Esophagus muscularis mucosa (tissue), 4 donors: ENCODE measurements at regions not wholly inside any gene's neighbourhood (a gene's known extent, or its start where the extent isn't known, plus 50 kb on each side); places are given as distances from the start of the nearest gene placed in this dataset.

ENCODE experiments used
- DNase-seq: peaks from one replicate; pipeline ENCODE4 v3.0.0-alpha.2; 2017; ENCODE audit errors: extremely low spot score
- H3K27ac ChIP-seq, 4 donors: fragments of 200-600 bp; sonication (generic); replicated peaks in 1 of 4; 1 replicate in 3 of 4; 2 replicates in 1 of 4; pipeline ENCODE4 v1.5.1; 2016 to 2019; ENCODE audit warnings: mild to moderate bottlenecking in 1 of 4
- H3K27me3 ChIP-seq, 4 donors: fragments of 200-600 bp; sonication (generic); one replicate each; pipeline versions ENCODE4 v1.5.1 to v1.6.0; 2016 to 2019
- H3K36me3 ChIP-seq, 4 donors: fragments of 200-600 bp; sonication (generic); one replicate each; pipeline ENCODE4 v1.5.1; 2016 to 2019
- H3K4me1 ChIP-seq, 4 donors: fragments of 200-600 bp; sonication (generic); one replicate each; pipeline ENCODE4 v1.5.1; 2016 to 2019
- H3K4me3 ChIP-seq, 4 donors: fragments of 200-600 bp; sonication (generic); 1 replicate in 2 of 4; 2 replicates in 2 of 4; pipeline ENCODE4 v1.5.1; 2016 to 2019; ENCODE audit warnings: mild to moderate bottlenecking in 4 of 4, moderate library complexity in 1 of 4
- H3K9me3 ChIP-seq, 4 donors: fragments of 200-600 bp; sonication (generic); 1 replicate in 3 of 4; 2 replicates in 1 of 4; pipeline ENCODE4 v1.5.1; 2016 to 2019
- EP300 ChIP-seq: sonication (generic); formaldehyde crosslinking; IDR thresholded peaks from one replicate; pipeline ENCODE4 v1.6.1; 2017; ENCODE audit warnings: antibody characterized with exemption
- POLR2A ChIP-seq: fragments of 450-650 bp; IDR thresholded peaks from one replicate; pipeline ENCODE4 v1.6.1; 2017; ENCODE audit warnings: antibody characterized with exemption, moderate library complexity, mild to moderate bottlenecking, low read depth
- POLR2AphosphoS5 ChIP-seq, 2 donors: sonication (generic); formaldehyde crosslinking; IDR thresholded peaks; one replicate each; pipeline ENCODE4 v1.6.1; 2017; ENCODE audit warnings: antibody characterized with exemption in 2 of 2
- WGBS: methylation state at CpG from one replicate; pipeline ENCODE4 v1.1.5; 2018; 5-methylcytosine and 5-hydroxymethylcytosine counted together
- intact Hi-C: fragments of 100-400 bp; cut with DNase I; formaldehyde crosslinking; loops from one replicate; pipeline ENCODE4 v1.15.1; 2023
- TF ChIP-seq, protein P1 (sequence below), 3 experiments: fragments of 200-600 bp in 2 of 3; fragments of 450-650 bp in 1 of 3; sonication (generic) in 2 of 3; IDR thresholded peaks; one replicate each; pipeline ENCODE4 v1.5.1; 2017 to 2019; ENCODE audit warnings: antibody characterized with exemption in 3 of 3, mild to moderate bottlenecking in 2 of 3, moderate library complexity in 1 of 3

GRCh38 chr9:99385814-99386279 is 163.8 kb downstream of the SEC61B start:
- DNase-seq = no peak
- intact Hi-C loops = no loop called here
- no peaks in the 10 kb centered on the region for H3K4me1 ChIP-seq
- H3K4me3 ChIP-seq = no peak overlapping the region
- TF ChIP-seq POLR2AphosphoS5 (IDR thresholded peaks at IDR 0.05) (no peak), EP300 (no peak), POLR2A (no peak)
- TF ChIP-seq, protein P1, sequence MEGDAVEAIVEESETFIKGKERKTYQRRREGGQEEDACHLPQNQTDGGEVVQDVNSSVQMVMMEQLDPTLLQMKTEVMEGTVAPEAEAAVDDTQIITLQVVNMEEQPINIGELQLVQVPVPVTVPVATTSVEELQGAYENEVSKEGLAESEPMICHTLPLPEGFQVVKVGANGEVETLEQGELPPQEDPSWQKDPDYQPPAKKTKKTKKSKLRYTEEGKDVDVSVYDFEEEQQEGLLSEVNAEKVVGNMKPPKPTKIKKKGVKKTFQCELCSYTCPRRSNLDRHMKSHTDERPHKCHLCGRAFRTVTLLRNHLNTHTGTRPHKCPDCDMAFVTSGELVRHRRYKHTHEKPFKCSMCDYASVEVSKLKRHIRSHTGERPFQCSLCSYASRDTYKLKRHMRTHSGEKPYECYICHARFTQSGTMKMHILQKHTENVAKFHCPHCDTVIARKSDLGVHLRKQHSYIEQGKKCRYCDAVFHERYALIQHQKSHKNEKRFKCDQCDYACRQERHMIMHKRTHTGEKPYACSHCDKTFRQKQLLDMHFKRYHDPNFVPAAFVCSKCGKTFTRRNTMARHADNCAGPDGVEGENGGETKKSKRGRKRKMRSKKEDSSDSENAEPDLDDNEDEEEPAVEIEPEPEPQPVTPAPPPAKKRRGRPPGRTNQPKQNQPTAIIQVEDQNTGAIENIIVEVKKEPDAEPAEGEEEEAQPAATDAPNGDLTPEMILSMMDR (IDR thresholded peaks at IDR 0.05) = no peak
- no peak overlapping the region for H3K27ac ChIP-seq
- H3K36me3 ChIP-seq = no peaks in the 10 kb centered on the region
- 53% methylated on average over 4 of the region's 5 CpGs for WGBS
- H3K9me3 ChIP-seq = no peaks in the 10 kb centered on the region
- H3K27me3 ChIP-seq = no peaks in the 10 kb centered on the region

GRCh38 chr9:99387431-99387830 is 165.3 kb downstream of the SEC61B start:
- no peaks in the 10 kb centered on the region for H3K36me3 ChIP-seq
- peaks cover 0 to 13% (median 7%) of the 10 kb centered on the region in 4 donors for H3K4me1 ChIP-seq
- DNase-seq = no peak
- H3K9me3 ChIP-seq = no peaks in the 10 kb centered on the region
- no peak overlapping the region for H3K27ac ChIP-seq
- TF ChIP-seq POLR2A = no peak
- TF ChIP-seq EP300 = no peak
- no peak for TF ChIP-seq POLR2AphosphoS5 (IDR thresholded peaks at IDR 0.05)
- TF ChIP-seq, protein P1 (IDR thresholded peaks at IDR 0.05) = no peak
- intact Hi-C loops = no loop called here
- WGBS = 87% methylated on average over 2 of the region's 2 CpGs
- H3K4me3 ChIP-seq = no peak overlapping the region
- H3K27me3 ChIP-seq = no peaks in the 10 kb centered on the region

DNA sequence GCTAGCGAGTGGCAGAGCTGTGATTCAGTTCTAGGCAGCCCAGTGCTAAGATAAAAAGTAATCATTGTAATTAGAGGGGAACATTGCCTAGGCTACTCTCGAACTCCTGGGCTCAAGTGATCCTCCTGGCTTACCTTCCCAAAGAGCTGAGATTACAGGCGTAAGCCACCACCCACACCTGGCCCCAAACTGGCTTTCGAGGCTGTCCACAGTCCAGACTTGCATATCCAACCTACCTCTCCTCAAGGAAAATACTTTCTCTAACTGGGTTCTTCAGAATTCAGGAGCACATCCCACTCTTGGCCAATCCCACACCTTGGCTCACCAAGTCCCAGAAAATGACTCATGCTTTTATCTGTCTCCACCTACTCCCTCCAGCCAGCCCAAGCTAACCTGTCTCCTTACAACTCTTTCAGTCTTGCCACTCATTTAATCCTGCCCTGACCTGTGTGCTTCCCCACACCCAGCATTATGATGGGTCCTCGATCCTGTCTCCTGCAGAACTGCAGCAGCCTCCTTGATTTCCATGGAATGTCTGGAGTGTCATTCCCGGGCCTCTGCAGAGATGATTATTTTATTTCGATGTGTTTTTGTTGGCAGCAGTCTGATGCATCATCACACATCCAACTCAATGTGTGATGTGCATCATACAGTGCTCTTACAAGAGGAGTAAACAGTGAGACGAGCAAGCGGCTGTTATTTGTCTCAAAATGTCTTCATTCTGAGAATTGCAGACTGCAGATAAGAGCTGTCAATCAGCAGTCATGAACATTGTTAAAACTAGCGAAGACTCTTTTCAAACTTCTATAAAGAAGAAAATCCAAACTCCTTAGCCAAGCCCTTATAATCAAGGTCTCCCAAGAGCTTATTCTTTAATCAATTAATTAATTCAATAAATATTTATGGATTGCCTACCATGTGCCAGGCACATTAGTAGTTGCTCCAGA is 167.3 kb downstream of the SEC61B start:
- Histone ChIP-seq H3K9me3 (no peaks in the 10 kb centered on the region), H3K4me3 (no peak overlapping the region), H3K36me3 (no peaks in the 10 kb centered on the region), H3K27me3 (no peaks in the 10 kb centered on the region), H3K4me1 (peaks cover 0 to 18% (median 11%) of the 10 kb centered on the region in 4 donors), H3K27ac (no peak overlapping the region)
- intact Hi-C loops = no loop called here
- no peak for TF ChIP-seq POLR2AphosphoS5 (IDR thresholded peaks at IDR 0.05)
- no peak for TF ChIP-seq EP300
- TF ChIP-seq POLR2A = no peak
- TF ChIP-seq, protein P1 (IDR thresholded peaks at IDR 0.05) = no peak
- no peak for DNase-seq
- WGBS = 65% methylated on average over 10 of the region's 10 CpGs

GRCh38 chr9:99391937-99392594 is 170.0 kb downstream of the SEC61B start:
- H3K27ac ChIP-seq = peak overlapping the region in 1 of 4 donors; percentile 30
- peaks cover 0 to 18% (median 11%) of the 10 kb centered on the region in 4 donors for H3K4me1 ChIP-seq
- no peak overlapping the region for H3K4me3 ChIP-seq
- DNase-seq = no peak
- TF ChIP-seq, protein P1 (IDR thresholded peaks at IDR 0.05) = no peak
- TF ChIP-seq POLR2A (no peak), EP300 (no peak), POLR2AphosphoS5 (IDR thresholded peaks at IDR 0.05) (no peak)
- H3K36me3 ChIP-seq = no peaks in the 10 kb centered on the region
- no peaks in the 10 kb centered on the region for H3K9me3 ChIP-seq
- intact Hi-C loops = no loop called here
- WGBS = 46% methylated on average over 6 of the region's 6 CpGs
- no peaks in the 10 kb centered on the region for H3K27me3 ChIP-seq
